ENCODE measurements at regions not wholly inside any gene's neighbourhood (a gene's known extent, or its start where the extent isn't known, plus 50 kb on each side); places are given as distances from the start of the nearest gene placed in this dataset.

DNA sequence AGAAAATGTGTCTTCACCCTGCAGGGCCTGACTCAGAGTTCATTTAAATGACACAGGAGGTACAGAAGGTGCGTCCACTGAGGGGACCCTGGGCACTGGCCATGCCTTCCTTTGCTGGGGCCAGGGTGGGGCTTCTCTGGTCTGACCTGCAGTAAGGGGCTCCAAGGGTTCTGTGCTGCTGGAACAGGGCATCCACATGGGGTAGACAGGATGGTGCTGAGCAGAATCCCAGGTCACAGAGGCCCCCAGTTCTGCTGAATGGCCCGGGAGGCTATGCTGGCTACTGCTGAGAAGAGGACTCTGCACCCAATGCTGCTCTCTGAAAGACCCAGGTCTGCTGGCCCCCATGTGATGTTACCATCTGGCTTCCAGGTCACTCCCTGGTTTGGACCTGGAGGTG is 150.4 kb upstream of the GGTLC1 start:
- H3K9me3 ChIP-seq: peaks cover 0 to 10% (median 0%) of the 10 kb centered on the region in 12 donors
- TF ChIP-seq, protein P1, sequence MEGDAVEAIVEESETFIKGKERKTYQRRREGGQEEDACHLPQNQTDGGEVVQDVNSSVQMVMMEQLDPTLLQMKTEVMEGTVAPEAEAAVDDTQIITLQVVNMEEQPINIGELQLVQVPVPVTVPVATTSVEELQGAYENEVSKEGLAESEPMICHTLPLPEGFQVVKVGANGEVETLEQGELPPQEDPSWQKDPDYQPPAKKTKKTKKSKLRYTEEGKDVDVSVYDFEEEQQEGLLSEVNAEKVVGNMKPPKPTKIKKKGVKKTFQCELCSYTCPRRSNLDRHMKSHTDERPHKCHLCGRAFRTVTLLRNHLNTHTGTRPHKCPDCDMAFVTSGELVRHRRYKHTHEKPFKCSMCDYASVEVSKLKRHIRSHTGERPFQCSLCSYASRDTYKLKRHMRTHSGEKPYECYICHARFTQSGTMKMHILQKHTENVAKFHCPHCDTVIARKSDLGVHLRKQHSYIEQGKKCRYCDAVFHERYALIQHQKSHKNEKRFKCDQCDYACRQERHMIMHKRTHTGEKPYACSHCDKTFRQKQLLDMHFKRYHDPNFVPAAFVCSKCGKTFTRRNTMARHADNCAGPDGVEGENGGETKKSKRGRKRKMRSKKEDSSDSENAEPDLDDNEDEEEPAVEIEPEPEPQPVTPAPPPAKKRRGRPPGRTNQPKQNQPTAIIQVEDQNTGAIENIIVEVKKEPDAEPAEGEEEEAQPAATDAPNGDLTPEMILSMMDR (IDR thresholded peaks at IDR 0.05): no peak
- no peak for TF ChIP-seq POLR2A (IDR thresholded peaks at IDR 0.05)
- H3K27me3 ChIP-seq: no peaks in the 10 kb centered on the region
- ATAC-seq (no peak), DNase-seq (no peak)
- no peak overlapping the region for H3K4me3 ChIP-seq
- intact Hi-C loops (cut with DNase I): no loop called here
- H3K4me1 ChIP-seq: no peaks in the 10 kb centered on the region
- no peak overlapping the region for H3K27ac ChIP-seq
- H3K36me3 ChIP-seq: no peaks in the 10 kb centered on the region
- 78 to 89% (median 82%) methylated on average over 1 to 2 of the region's 2 CpGs for WGBS, 4 donors

DNA sequence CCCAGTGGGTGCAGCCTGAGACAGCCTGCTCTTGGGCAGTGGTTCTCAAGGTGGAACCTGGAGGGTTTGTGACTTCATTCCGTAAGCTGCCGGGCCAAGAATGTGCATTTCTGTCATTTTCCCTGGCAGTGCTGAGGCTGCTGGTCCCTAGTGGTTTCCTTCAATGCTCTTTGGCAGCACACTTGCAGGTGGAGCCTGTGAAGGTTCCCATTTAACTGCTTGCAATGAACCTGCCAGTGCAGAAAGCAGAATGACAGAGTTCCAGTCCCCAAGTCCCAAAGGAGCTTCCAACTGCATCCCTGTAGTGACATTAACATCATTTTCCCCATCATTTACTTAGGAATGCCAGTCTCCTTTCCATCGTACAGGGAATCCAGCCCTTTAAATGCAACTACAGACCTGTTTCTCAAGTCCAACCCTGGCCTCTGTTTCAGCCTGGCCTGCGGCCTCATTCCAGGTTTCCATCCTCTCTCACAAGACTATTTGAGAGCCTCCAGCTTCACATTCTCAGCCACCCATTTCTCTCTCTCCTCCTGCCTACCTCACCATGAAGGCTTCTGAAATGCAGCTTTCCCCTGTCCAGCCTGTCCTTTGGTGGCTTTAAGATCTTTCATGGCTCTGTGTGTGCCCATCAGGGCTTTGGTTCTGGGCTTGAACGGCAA is 149.7 kb upstream of the GGTLC1 start:
- Histone ChIP-seq H3K27me3 (no peaks in the 10 kb centered on the region), H3K36me3 (no peaks in the 10 kb centered on the region), H3K4me3 (no peak overlapping the region), H3K27ac (no peak overlapping the region), H3K4me1 (no peaks in the 10 kb centered on the region), H3K9me3 (peaks cover 0 to 10% (median 0%) of the 10 kb centered on the region in 12 donors)
- DNase-seq (no peak), ATAC-seq (no peak)
- intact Hi-C loops (cut with DNase I): no loop called here
- no peak for TF ChIP-seq POLR2A (IDR thresholded peaks at IDR 0.05)
- TF ChIP-seq, protein P1 (IDR thresholded peaks at IDR 0.05): no peak
- 67 to 83% (median 76%) methylated on average over 5 of the region's 5 CpGs for WGBS, 4 donors

DNA sequence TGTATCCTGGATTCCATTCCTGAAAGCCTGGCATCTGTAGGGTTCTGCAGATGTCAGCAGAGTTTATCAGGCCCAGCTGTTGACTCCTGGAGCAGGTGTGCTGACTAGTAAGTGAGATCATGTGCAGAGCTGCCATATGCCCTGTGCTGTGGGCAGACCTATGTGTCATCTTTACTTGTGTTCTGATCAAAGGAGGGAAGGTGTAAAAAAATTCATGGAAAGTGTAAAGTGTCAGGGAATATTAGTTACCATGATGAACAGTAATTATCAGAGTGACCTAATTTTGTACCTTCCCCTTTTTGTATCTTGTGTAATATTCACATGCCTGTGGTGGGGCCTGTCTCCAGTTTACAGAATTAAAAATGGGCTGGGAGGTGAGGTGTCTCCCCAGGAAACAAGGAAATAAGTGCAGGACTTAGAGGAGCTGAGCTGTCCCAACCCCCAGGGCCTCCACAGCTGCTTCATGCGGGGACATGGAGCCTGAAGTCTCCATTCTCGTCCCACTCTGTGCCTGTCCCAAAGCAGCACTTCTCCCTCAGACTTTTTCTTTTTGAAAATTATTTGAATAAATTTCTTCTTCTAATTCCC is 148.2 kb upstream of the GGTLC1 start:
- no peak overlapping the region for H3K4me3 ChIP-seq
- intact Hi-C loops (cut with DNase I): no loop called here
- H3K27ac ChIP-seq: no peak overlapping the region
- H3K36me3 ChIP-seq: no peaks in the 10 kb centered on the region
- ATAC-seq (no peak), DNase-seq (no peak)
- 71 to 84% (median 83%) methylated on average over 2 of the region's 2 CpGs for WGBS, 4 donors
- TF ChIP-seq, protein P1 (IDR thresholded peaks at IDR 0.05): no peak
- no peak for TF ChIP-seq POLR2A (IDR thresholded peaks at IDR 0.05)
- no peaks in the 10 kb centered on the region for H3K4me1 ChIP-seq
- peaks cover 0 to 10% (median 0%) of the 10 kb centered on the region in 12 donors for H3K9me3 ChIP-seq
- no peaks in the 10 kb centered on the region for H3K27me3 ChIP-seq

DNA sequence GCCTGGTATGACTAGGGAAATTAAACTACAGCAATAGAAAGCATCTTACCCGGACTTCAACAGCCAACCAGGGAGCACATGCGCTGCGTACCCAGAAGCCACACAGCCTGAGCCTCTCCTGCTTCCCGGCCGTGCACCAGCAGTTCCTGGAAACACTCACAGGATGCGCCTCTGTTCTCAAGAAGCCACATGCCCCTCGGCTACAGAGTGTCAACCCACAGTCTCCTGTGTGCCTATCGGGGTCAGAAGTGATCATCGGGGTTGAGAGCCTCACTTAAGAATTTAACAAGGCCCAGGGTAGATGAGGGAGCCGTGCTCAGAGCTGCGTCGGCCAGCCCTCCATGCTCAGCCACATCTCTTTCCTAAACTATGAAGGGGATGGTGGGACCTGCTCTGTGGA is 147.2 kb upstream of the GGTLC1 start:
- 79 to 85% (median 82%) methylated on average over 12 of the region's 12 CpGs for WGBS, 4 donors
- Histone ChIP-seq H3K4me1 (no peaks in the 10 kb centered on the region), H3K4me3 (no peak overlapping the region), H3K27me3 (no peaks in the 10 kb centered on the region), H3K36me3 (no peaks in the 10 kb centered on the region), H3K27ac (no peak overlapping the region), H3K9me3 (no peaks in the 10 kb centered on the region)
- intact Hi-C loops (cut with DNase I): no loop called here
- no peak for ATAC-seq
- TF ChIP-seq POLR2A (IDR thresholded peaks at IDR 0.05): no peak
- TF ChIP-seq, protein P1 (IDR thresholded peaks at IDR 0.05): no peak
- no peak for DNase-seq

Data from heart left ventricle (tissue), 16 donors.